GM10248 (cell line): ENCODE measurements at regions not wholly inside any gene's neighbourhood (a gene's known extent, or its start where the extent isn't known, plus 50 kb on each side); places are given as distances from the start of the nearest gene placed in this dataset.

Experiments
- CTCF ChIA-PET: fragments of 300-600 bp; sonication (Branson Sonifier 250); formaldehyde crosslinking; extraction: SDS; loops from one replicate; lab custom pipeline; 2021; ENCODE audit warnings: antibody characterized with exemption; lab: Yijun Ruan, JAX
- POLR2A ChIA-PET: fragments of 350-650 bp; sonication (Branson Sonifier 250); formaldehyde crosslinking; extraction: SDS; loops from one replicate; lab custom pipeline; 2020; ENCODE audit warnings: antibody characterized with exemption; lab: Yijun Ruan, JAX
- DNase-seq: peaks from one replicate; pipeline ENCODE4 v3.0.0; 2012; ENCODE audit errors: extremely low spot score
- CTCF ChIP-seq: IDR thresholded peaks from 2 replicates; pipeline ENCODE4 v1.5.1; 2012; ENCODE audit warnings: mild to moderate bottlenecking, low read depth; ENCODE audit errors: extremely low read depth, missing control alignments, control extremely low read depth

DNA sequence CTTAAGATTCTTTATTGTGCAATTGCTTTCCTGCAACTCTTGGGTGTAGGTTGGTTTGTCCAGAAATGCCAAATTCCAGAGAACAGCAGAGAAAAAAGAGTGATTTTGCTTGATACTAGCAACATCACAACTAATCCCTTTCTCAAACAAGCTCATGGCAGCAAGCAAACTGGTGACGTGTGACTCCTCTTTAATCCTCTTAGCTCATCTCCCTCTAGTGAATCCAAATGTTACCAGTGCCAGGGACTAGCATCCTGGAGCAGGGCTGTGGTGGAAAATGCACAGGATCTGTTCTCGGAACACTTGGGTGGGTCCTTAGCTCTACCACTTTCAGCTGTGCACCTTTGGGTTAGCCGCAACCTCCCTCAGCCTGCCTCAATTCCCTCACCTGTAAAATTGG is 204.0 kb upstream of the CCL2 start:
- CTCF ChIA-PET: interaction anchor here (1.1 kb wide), 1 partner anchor 9 kb away, joined by 6 read pairs; no protein-coding TSS in a partner anchor
- TF ChIP-seq CTCF: no peak

DNA sequence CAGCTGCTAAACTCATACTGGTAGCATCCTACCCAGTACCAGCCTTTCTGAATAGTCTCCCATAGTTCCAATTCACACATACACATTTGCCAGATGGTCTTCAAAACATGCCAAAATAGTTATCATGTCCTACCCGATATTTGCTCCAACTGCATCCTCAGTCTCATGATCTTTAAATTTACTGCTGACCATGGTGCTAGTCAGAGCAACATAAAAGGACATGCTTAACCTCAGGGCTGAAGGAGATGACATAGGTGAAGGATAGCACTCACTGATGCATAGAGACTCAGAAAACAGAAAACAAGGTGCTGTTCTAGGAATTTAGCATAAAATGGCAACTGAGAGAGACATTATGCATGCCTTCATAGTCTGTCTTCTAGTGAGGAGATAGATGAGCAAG is 200.6 kb upstream of the CCL2 start:
- no peak for DNase-seq
- ChIA-PET POLR2A (no interaction called here), CTCF (no interaction called here)
- no peak for TF ChIP-seq CTCF

More for the DNA sequence above, 204.0 kb upstream of the CCL2 start:
- DNase-seq: no peak
- POLR2A ChIA-PET: no interaction called here

- CTCF ChIA-PET: no interaction called here
- POLR2A ChIA-PET: no interaction called here
- no peak for TF ChIP-seq CTCF
- DNase-seq: no peak
These were observed 199.5 kb upstream of the CCL2 start for GRCh38 chr17:34055606-34056005.

GRCh38 chr17:34059423-34060220 is 195.5 kb upstream of the CCL2 start:
- TF ChIP-seq CTCF: no peak
- DNase-seq: no peak
- ChIA-PET CTCF (no interaction called here), POLR2A (no interaction called here)

- no peak for DNase-seq
- CTCF ChIA-PET: no interaction called here
- TF ChIP-seq CTCF: no peak
- POLR2A ChIA-PET: no interaction called here
These were observed 188.6 kb upstream of the CCL2 start for GRCh38 chr17:34066528-34066927.

GRCh38 chr17:34067011-34067410 is 188.1 kb upstream of the CCL2 start:
- POLR2A ChIA-PET: no interaction called here
- no peak for TF ChIP-seq CTCF
- CTCF ChIA-PET: no interaction called here
- DNase-seq: no peak
